ENCODE measurements at regions not wholly inside any gene's neighbourhood (a gene's known extent, or its start where the extent isn't known, plus 50 kb on each side); places are given as distances from the start of the nearest gene placed in this dataset.
"Not testable (repeated sequence)": the region's sequence is repeated elsewhere in the genome, so short reads cannot be mapped to it uniquely, and the experiment has no call there.

- TF ChIP-seq, protein P1, sequence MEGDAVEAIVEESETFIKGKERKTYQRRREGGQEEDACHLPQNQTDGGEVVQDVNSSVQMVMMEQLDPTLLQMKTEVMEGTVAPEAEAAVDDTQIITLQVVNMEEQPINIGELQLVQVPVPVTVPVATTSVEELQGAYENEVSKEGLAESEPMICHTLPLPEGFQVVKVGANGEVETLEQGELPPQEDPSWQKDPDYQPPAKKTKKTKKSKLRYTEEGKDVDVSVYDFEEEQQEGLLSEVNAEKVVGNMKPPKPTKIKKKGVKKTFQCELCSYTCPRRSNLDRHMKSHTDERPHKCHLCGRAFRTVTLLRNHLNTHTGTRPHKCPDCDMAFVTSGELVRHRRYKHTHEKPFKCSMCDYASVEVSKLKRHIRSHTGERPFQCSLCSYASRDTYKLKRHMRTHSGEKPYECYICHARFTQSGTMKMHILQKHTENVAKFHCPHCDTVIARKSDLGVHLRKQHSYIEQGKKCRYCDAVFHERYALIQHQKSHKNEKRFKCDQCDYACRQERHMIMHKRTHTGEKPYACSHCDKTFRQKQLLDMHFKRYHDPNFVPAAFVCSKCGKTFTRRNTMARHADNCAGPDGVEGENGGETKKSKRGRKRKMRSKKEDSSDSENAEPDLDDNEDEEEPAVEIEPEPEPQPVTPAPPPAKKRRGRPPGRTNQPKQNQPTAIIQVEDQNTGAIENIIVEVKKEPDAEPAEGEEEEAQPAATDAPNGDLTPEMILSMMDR (IDR thresholded peaks at IDR 0.05), result not testable (repeated sequence)
- TF ChIP-seq EP300, POLR2AphosphoS5 (IDR thresholded peaks at IDR 0.05): not testable (repeated sequence)
Observed at GRCh38 chr21:10414121-10414924, 107.1 kb upstream of the TPTE start.

Measured in gastroesophageal sphincter (tissue), 3 donors.